HepG2 (cell line): ENCODE measurements at regions not wholly inside any gene's neighbourhood (a gene's known extent, or its start where the extent isn't known, plus 50 kb on each side); places are given as distances from the start of the nearest gene placed in this dataset.

Source experiments
- ATAC-seq: fragments of 200-7000 bp; cut with Tn5 transposase; 3 replicates; pipeline ENCODE4 v1.9.1; 2020; ENCODE audit warnings: mild to moderate bottlenecking, moderate library complexity
- BruUV-seq: library from RNA; stranded (reverse); fragments of 400-500 nt; replicated peaks from 2 replicates; lab custom pipeline; 2021; lab: Mats Ljungman, UMichigan
- CTCF ChIA-PET: fragments of 300-600 bp; formaldehyde crosslinking; extraction: SDS; loops from one replicate; lab custom pipeline; 2021; ENCODE audit warnings: low total read pairs, inconsistent platforms, low intra/inter-chr PET ratio; lab: Yijun Ruan, JAX
- POLR2A ChIA-PET: fragments of 350-600 bp; sonication (Branson Sonifier 250); formaldehyde crosslinking; loops from one replicate; lab custom pipeline; 2020; ENCODE audit warnings: antibody characterized with exemption, inconsistent platforms; lab: Yijun Ruan, JAX
- DNase-seq: peaks from one replicate; pipeline ENCODE4 v3.0.0-alpha.2; 2015; ENCODE audit warnings: low spot score
- FAIRE-seq: peaks from 3 replicates; lab custom pipeline; 2011; peaks lifted over from hg19 to GRCh38; lab: Jason Lieb, UNC
- H2AFZ ChIP-seq: one replicate; pipeline ENCODE4 v1.6.1; 2011; ENCODE audit warnings: low read length, inconsistent platforms
- H3K27ac ChIP-seq: fragments of 300-600 bp; 3 replicates; pipeline ENCODE4 v1.8.0; 2011; ENCODE audit warnings: mixed run types, mild to moderate bottlenecking, mixed read lengths, low read length, inconsistent platforms; ENCODE audit not compliant: insufficient read depth; ENCODE audit errors: extremely low read length
- H3K27me3 ChIP-seq, 2 experiments: fragments of 200-600 bp in 1 of 2; 2 replicates in 1 of 2; 3 replicates in 1 of 2; pipeline versions ENCODE4 v1.6.0 to v1.8.0; 2011; ENCODE audit warnings: low read length in 2 of 2, mild to moderate bottlenecking in 2 of 2, moderate library complexity in 2 of 2, inconsistent platforms in 1 of 2; ENCODE audit not compliant: insufficient read depth in 2 of 2, control insufficient read depth in 1 of 2
- H3K36me3 ChIP-seq, 2 experiments: fragments of 200-600 bp in 1 of 2; replicated peaks in 1 of 2; 2 replicates in 1 of 2; 3 replicates in 1 of 2; pipeline versions ENCODE4 v1.5.1 to v1.8.0; 2011; ENCODE audit warnings: low read length in 2 of 2, inconsistent platforms in 1 of 2; ENCODE audit not compliant: insufficient read depth in 2 of 2, control insufficient read depth in 1 of 2
- H3K4me1 ChIP-seq: 2 replicates; pipeline ENCODE4 v1.5.1; 2012; ENCODE audit warnings: low read length, inconsistent platforms; ENCODE audit not compliant: insufficient read depth
- H3K4me2 ChIP-seq: 2 replicates; pipeline ENCODE4 v1.6.0; 2011; ENCODE audit warnings: low read depth, low read length, inconsistent platforms
- H3K4me3 ChIP-seq, 3 experiments: fragments of 200-600 bp in 1 of 3; sonication (generic), shearing (Covaris generic) in 1 of 3; replicated peaks in 1 of 3; 2 replicates each; pipeline ENCODE4 v1.5.1; 2011 to 2016; ENCODE audit warnings: low read length in 3 of 3, inconsistent platforms in 2 of 3, low read depth in 2 of 3, mild to moderate bottlenecking in 2 of 3, control low read depth in 1 of 3, mixed read lengths in 1 of 3; ENCODE audit not compliant: insufficient read depth in 1 of 3
- H3K79me2 ChIP-seq: one replicate; pipeline ENCODE4 v1.6.1; 2011; ENCODE audit warnings: low read length, inconsistent platforms; ENCODE audit not compliant: insufficient read depth
- H3K9ac ChIP-seq: 2 replicates; pipeline ENCODE4 v1.6.0; 2011; ENCODE audit warnings: mild to moderate bottlenecking, low read depth, low read length, inconsistent platforms; ENCODE audit not compliant: insufficient read depth
- H3K9me3 ChIP-seq: 2 replicates; pipeline ENCODE4 v1.5.1; 2012; ENCODE audit warnings: mild to moderate bottlenecking, low read length
- H4K20me1 ChIP-seq: 2 replicates; pipeline ENCODE4 v1.6.0; 2011; ENCODE audit warnings: inconsistent platforms, mild to moderate bottlenecking, low read length, moderate library complexity; ENCODE audit not compliant: insufficient read depth
- TBP ChIP-seq: sonication (generic); formaldehyde crosslinking; IDR thresholded peaks from 2 replicates; pipeline ENCODE4 v1.5.0; 2020; ENCODE audit warnings: missing genetic modification reagents
- TGIF2 ChIP-seq: IDR thresholded peaks from 2 replicates; pipeline ENCODE4 v1.6.1; 2016; ENCODE audit warnings: control low read depth, missing compliant biosample characterization
- TRIM24 ChIP-seq: sonication (generic); formaldehyde crosslinking; IDR thresholded peaks from 2 replicates; pipeline ENCODE4 v1.8.0; 2022; ENCODE audit warnings: mild to moderate bottlenecking, missing genetic modification reagents
- ZNF318 ChIP-seq: sonication (generic); formaldehyde crosslinking; IDR thresholded peaks from 2 replicates; pipeline ENCODE4 v1.4.0; 2020; ENCODE audit warnings: mild to moderate bottlenecking, missing genetic modification reagents
- ZNF564 ChIP-seq: sonication (generic); formaldehyde crosslinking; IDR thresholded peaks from 2 replicates; pipeline ENCODE4 v1.8.1; 2023; ENCODE audit warnings: mild to moderate bottlenecking, missing genetic modification reagents
- ZNF816 ChIP-seq: sonication (generic); formaldehyde crosslinking; IDR thresholded peaks from 2 replicates; pipeline ENCODE4 v1.8.0; 2022; ENCODE audit warnings: missing genetic modification reagents, mild to moderate bottlenecking, borderline replicate concordance
- WGBS: methylation state at CpG from one replicate; pipeline ENCODE4 v1.1.6; 2017; ENCODE audit warnings: low lambda C conversion rate; 5-methylcytosine and 5-hydroxymethylcytosine counted together
- in situ Hi-C: cut with HindIII; loops from 2 replicates; pipeline ENCODE4 v1.10.0; 2017; ENCODE audit warnings: low pct_unique_long_range_greater_than_20kb; ENCODE audit not compliant: extremely low pct_ligation_motif_present
- intact Hi-C: fragments of 100-400 bp; cut with micrococcal nuclease; formaldehyde crosslinking; loops from one replicate; pipeline ENCODE4 v1.10.0; 2022; ENCODE audit not compliant: unreplicated experiment
- TF ChIP-seq, protein P1 (sequence below): sonication (generic); formaldehyde crosslinking; IDR thresholded peaks from 2 replicates; pipeline ENCODE4 v1.4.0; 2020; ENCODE audit warnings: mild to moderate bottlenecking, missing genetic modification reagents
- TF ChIP-seq, protein P2 (sequence below): sonication (generic); formaldehyde crosslinking; IDR thresholded peaks from 2 replicates; pipeline ENCODE4 v1.9.0; 2021; ENCODE audit warnings: missing genetic modification reagents, borderline replicate concordance

- 91% methylated on average over 2 of the region's 2 CpGs for WGBS
- Histone ChIP-seq H3K27me3 (no peaks in the 10 kb centered on the region), H3K36me3 (peaks cover 0 to 3% of the 10 kb centered on the region in 2 experiments; a peak in 1 of 5 replicates), H3K4me3 (no peak overlapping the region), H3K9ac (no peak overlapping the region), H3K27ac (no peak overlapping the region), H4K20me1 (no peaks in the 10 kb centered on the region), H3K9me3 (no peaks in the 10 kb centered on the region), H3K79me2 (no peaks in the 10 kb centered on the region), H2AFZ (no peak overlapping the region), H3K4me1 (no peaks in the 10 kb centered on the region), H3K4me2 (no peak overlapping the region)
- ChIA-PET CTCF (no interaction called here), POLR2A (no interaction called here)
- FAIRE-seq (no peak), ATAC-seq (no peak), DNase-seq (no peak)
- in situ Hi-C loops (no loop called here), intact Hi-C loops (no loop called here)
- BruUV-seq = no TSS peak
- TF ChIP-seq TGIF2 (no peak), ZNF564 (no peak)
- TF ChIP-seq, protein P1, sequence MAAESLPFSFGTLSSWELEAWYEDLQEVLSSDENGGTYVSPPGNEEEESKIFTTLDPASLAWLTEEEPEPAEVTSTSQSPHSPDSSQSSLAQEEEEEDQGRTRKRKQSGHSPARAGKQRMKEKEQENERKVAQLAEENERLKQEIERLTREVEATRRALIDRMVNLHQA (CRISPR knock-in tag) = no peak
These were observed 148.8 kb downstream of the MBL2 start for GRCh38 chr10:52623761-52624160.

- Histone ChIP-seq H3K27me3 (no peaks in the 10 kb centered on the region), H3K9me3 (no peaks in the 10 kb centered on the region), H4K20me1 (no peaks in the 10 kb centered on the region), H3K9ac (no peak overlapping the region), H3K4me2 (no peak overlapping the region), H3K4me1 (no peaks in the 10 kb centered on the region), H2AFZ (no peak overlapping the region), H3K27ac (no peak overlapping the region), H3K4me3 (no peak overlapping the region), H3K36me3 (no peaks in the 10 kb centered on the region; a peak in 1 of 5 replicates), H3K79me2 (no peaks in the 10 kb centered on the region)
- in situ Hi-C loops = no loop called here
- POLR2A ChIA-PET = no interaction called here
- intact Hi-C loops = no loop called here
- CTCF ChIA-PET = no interaction called here
- no peak for ATAC-seq
- no peak for DNase-seq
- no TSS peak for BruUV-seq
- FAIRE-seq = no peak
- no peak for TF ChIP-seq ZNF816 (CRISPR knock-in tag)
- TF ChIP-seq, protein P2, sequence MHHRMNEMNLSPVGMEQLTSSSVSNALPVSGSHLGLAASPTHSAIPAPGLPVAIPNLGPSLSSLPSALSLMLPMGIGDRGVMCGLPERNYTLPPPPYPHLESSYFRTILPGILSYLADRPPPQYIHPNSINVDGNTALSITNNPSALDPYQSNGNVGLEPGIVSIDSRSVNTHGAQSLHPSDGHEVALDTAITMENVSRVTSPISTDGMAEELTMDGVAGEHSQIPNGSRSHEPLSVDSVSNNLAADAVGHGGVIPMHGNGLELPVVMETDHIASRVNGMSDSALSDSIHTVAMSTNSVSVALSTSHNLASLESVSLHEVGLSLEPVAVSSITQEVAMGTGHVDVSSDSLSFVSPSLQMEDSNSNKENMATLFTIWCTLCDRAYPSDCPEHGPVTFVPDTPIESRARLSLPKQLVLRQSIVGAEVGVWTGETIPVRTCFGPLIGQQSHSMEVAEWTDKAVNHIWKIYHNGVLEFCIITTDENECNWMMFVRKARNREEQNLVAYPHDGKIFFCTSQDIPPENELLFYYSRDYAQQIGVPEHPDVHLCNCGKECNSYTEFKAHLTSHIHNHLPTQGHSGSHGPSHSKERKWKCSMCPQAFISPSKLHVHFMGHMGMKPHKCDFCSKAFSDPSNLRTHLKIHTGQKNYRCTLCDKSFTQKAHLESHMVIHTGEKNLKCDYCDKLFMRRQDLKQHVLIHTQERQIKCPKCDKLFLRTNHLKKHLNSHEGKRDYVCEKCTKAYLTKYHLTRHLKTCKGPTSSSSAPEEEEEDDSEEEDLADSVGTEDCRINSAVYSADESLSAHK (CRISPR knock-in tag) = no peak
- no peak for TF ChIP-seq TBP (CRISPR knock-in tag)
- no peak for TF ChIP-seq ZNF318 (CRISPR knock-in tag)
- TF ChIP-seq TRIM24 = no peak
These were observed 145.3 kb downstream of the MBL2 start for GRCh38 chr10:52627279-52627678.
